IPS-18a (cell line): ENCODE measurements at regions not wholly inside any gene's neighbourhood (a gene's known extent, or its start where the extent isn't known, plus 50 kb on each side); places are given as distances from the start of the nearest gene placed in this dataset.

Source experiments
- H3K27ac ChIP-seq: one replicate; pipeline ENCODE4 v1.5.1; 2013; ENCODE audit warnings: low read length
- H3K27me3 ChIP-seq: one replicate; pipeline ENCODE4 v1.6.1; 2013; ENCODE audit warnings: mild to moderate bottlenecking, low read length; ENCODE audit not compliant: control insufficient read depth, insufficient read depth
- H3K36me3 ChIP-seq: one replicate; pipeline ENCODE4 v1.6.1; 2013; ENCODE audit warnings: low read depth, low read length; ENCODE audit not compliant: control insufficient read depth
- H3K4me1 ChIP-seq: one replicate; pipeline ENCODE4 v1.6.1; 2013; ENCODE audit warnings: low read depth, low read length; ENCODE audit not compliant: control insufficient read depth
- H3K4me3 ChIP-seq: one replicate; pipeline ENCODE4 v1.5.1; 2013; ENCODE audit warnings: low read length
- H3K9ac ChIP-seq: one replicate; pipeline ENCODE4 v1.6.1; 2013; ENCODE audit warnings: mild to moderate bottlenecking, low read length, moderate library complexity
- H3K9me3 ChIP-seq: one replicate; pipeline ENCODE4 v1.6.1; 2013; ENCODE audit warnings: low read depth, low read length; ENCODE audit not compliant: control insufficient read depth

GRCh38 chr7:13072014-13072413 is 384.6 kb downstream of the ARL4A start:
- H3K36me3 ChIP-seq, result no peaks in the 10 kb centered on the region
- H3K4me1 ChIP-seq, result no peaks in the 10 kb centered on the region
- H3K4me3 ChIP-seq, result no peak overlapping the region
- H3K27ac ChIP-seq, result no peak overlapping the region
- no peaks in the 10 kb centered on the region for H3K9me3 ChIP-seq
- H3K27me3 ChIP-seq, result no peaks in the 10 kb centered on the region
- no peak overlapping the region for H3K9ac ChIP-seq

DNA sequence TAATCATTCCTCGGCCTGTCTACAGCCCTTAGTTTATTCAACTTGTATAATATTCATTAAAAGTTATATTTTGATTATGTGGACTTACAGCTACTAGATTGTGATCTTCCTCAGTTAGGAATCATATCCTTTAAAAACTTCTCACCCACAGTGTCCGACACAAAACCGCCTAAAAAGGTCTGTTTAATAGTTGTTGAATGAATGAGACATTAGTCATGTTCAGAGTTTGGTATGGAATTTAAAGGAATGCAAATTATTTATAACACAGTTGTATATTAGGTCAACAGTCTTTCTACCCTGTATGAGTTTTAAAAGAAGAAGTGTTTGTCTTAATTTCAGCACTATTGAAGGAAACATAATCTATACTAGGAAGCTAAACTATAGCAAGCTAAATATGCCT is 390.0 kb downstream of the ARL4A start:
- Histone ChIP-seq H3K9me3 (no peaks in the 10 kb centered on the region), H3K36me3 (no peaks in the 10 kb centered on the region), H3K27me3 (no peaks in the 10 kb centered on the region), H3K9ac (no peak overlapping the region), H3K4me1 (no peaks in the 10 kb centered on the region), H3K4me3 (no peak overlapping the region), H3K27ac (no peak overlapping the region)

- Histone ChIP-seq H3K9ac (no peak overlapping the region), H3K4me1 (no peaks in the 10 kb centered on the region)
These were observed 390.7 kb downstream of the ARL4A start for GRCh38 chr7:13078105-13078504.

DNA sequence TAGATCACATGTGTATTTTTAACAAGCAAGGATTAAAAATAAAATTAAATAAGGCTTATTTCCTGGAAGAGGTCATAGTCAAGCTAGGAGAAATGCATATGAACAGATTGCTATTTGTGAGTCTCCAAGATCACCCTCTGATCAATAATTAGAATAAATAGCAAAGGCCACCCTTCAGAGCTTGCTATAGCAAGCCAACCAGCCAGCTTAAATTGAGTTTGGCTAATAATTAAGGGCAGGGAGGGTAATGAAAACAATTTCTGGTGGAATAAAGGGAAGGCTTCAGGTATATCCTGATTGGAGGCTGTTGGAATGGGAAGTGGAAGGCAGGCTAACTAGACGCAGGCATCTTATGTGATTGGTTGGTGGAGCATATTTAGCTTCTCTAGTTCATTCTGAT is 403.5 kb downstream of the ARL4A start:
- H3K27me3 ChIP-seq, result no peaks in the 10 kb centered on the region
- H3K9me3 ChIP-seq, result no peaks in the 10 kb centered on the region
- no peak overlapping the region for H3K4me3 ChIP-seq
- H3K36me3 ChIP-seq, result no peaks in the 10 kb centered on the region
- H3K4me1 ChIP-seq, result no peaks in the 10 kb centered on the region
- no peak overlapping the region for H3K9ac ChIP-seq
- no peak overlapping the region for H3K27ac ChIP-seq

More at GRCh38 chr7:13078105-13078504, 390.7 kb downstream of the ARL4A start:
- Histone ChIP-seq H3K27me3 (no peaks in the 10 kb centered on the region), H3K27ac (no peak overlapping the region), H3K9me3 (no peaks in the 10 kb centered on the region), H3K4me3 (no peak overlapping the region), H3K36me3 (no peaks in the 10 kb centered on the region)

- no peak overlapping the region for H3K27ac ChIP-seq
- H3K4me3 ChIP-seq, result no peak overlapping the region
- H3K36me3 ChIP-seq, result no peaks in the 10 kb centered on the region
- no peak overlapping the region for H3K9ac ChIP-seq
- no peaks in the 10 kb centered on the region for H3K9me3 ChIP-seq
- no peaks in the 10 kb centered on the region for H3K4me1 ChIP-seq
- H3K27me3 ChIP-seq, result no peaks in the 10 kb centered on the region
These were observed 404.7 kb downstream of the ARL4A start for GRCh38 chr7:13091974-13092707.

- H3K9me3 ChIP-seq, result no peaks in the 10 kb centered on the region
- no peaks in the 10 kb centered on the region for H3K4me1 ChIP-seq
- H3K27me3 ChIP-seq, result no peaks in the 10 kb centered on the region
These were observed 405.2 kb downstream of the ARL4A start for GRCh38 chr7:13092708-13093005.

DNA sequence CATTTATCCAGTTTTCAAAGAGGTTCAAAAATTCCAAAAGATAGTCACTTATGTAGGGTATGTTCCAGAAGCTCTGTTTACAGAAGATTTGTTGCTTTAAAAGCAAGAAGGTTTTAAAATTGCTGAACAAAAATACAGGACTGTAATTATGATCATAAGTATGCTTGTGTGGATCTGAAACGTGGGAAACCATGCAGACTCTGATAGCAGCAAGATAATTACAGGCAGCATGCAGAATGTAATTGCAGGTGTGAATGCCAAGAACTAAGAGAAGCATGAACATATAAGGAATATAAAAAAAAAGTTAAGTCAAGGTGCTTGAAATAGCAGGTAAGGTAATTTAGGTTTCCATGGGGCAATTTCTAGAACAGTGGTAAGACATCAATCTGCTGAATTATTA is 405.7 kb downstream of the ARL4A start:
- H3K27me3 ChIP-seq, result no peaks in the 10 kb centered on the region
- no peak overlapping the region for H3K9ac ChIP-seq
- no peaks in the 10 kb centered on the region for H3K36me3 ChIP-seq

More at GRCh38 chr7:13092708-13093005, 405.2 kb downstream of the ARL4A start:
- H3K4me3 ChIP-seq, result no peak overlapping the region
- no peaks in the 10 kb centered on the region for H3K36me3 ChIP-seq
- no peak overlapping the region for H3K27ac ChIP-seq
- H3K9ac ChIP-seq, result no peak overlapping the region

GRCh38 chr7:13097499-13097898 is 410.1 kb downstream of the ARL4A start:
- Histone ChIP-seq H3K9ac (no peak overlapping the region), H3K4me3 (no peak overlapping the region), H3K4me1 (no peaks in the 10 kb centered on the region), H3K27ac (no peak overlapping the region), H3K36me3 (no peaks in the 10 kb centered on the region), H3K27me3 (no peaks in the 10 kb centered on the region), H3K9me3 (no peaks in the 10 kb centered on the region)

More for the DNA sequence above, 405.7 kb downstream of the ARL4A start:
- Histone ChIP-seq H3K27ac (no peak overlapping the region), H3K4me1 (no peaks in the 10 kb centered on the region), H3K9me3 (no peaks in the 10 kb centered on the region), H3K4me3 (no peak overlapping the region)

GRCh38 chr7:13098161-13098560 is 410.7 kb downstream of the ARL4A start:
- no peaks in the 10 kb centered on the region for H3K4me1 ChIP-seq
- H3K9ac ChIP-seq, result no peak overlapping the region
- H3K36me3 ChIP-seq, result no peaks in the 10 kb centered on the region
- H3K27me3 ChIP-seq, result no peaks in the 10 kb centered on the region
- no peak overlapping the region for H3K27ac ChIP-seq
- no peak overlapping the region for H3K4me3 ChIP-seq
- no peaks in the 10 kb centered on the region for H3K9me3 ChIP-seq

GRCh38 chr7:13099154-13099795 is 411.8 kb downstream of the ARL4A start:
- Histone ChIP-seq H3K4me3 (no peak overlapping the region), H3K36me3 (no peaks in the 10 kb centered on the region), H3K9ac (no peak overlapping the region), H3K9me3 (no peaks in the 10 kb centered on the region), H3K4me1 (no peaks in the 10 kb centered on the region), H3K27me3 (no peaks in the 10 kb centered on the region), H3K27ac (no peak overlapping the region)

DNA sequence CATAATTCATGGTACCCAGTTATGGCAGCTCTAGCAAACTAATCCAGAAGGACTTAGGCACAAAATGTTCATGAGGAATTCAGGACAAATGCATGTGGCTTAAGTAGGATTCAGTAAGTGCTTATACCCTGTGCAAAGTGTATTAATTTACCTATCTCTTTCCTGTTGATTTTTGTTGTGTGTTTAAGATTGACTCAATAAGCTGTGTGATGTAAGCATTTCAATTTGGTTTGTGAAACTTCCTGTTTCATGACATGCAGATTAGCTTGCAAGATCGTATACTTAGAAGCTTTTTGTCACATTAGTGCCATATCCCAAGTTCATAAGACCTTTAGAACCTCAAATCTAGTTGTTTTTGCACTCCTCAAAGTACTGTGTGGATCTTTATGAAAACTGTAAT is 416.7 kb downstream of the ARL4A start:
- no peaks in the 10 kb centered on the region for H3K4me1 ChIP-seq
- H3K36me3 ChIP-seq, result no peaks in the 10 kb centered on the region
- H3K27ac ChIP-seq, result no peak overlapping the region
- no peak overlapping the region for H3K9ac ChIP-seq
- H3K27me3 ChIP-seq, result no peaks in the 10 kb centered on the region
- no peak overlapping the region for H3K4me3 ChIP-seq
- H3K9me3 ChIP-seq, result no peaks in the 10 kb centered on the region

- H3K4me3 ChIP-seq, result no peak overlapping the region
- H3K9ac ChIP-seq, result no peak overlapping the region
- no peaks in the 10 kb centered on the region for H3K9me3 ChIP-seq
- H3K27ac ChIP-seq, result no peak overlapping the region
- no peaks in the 10 kb centered on the region for H3K27me3 ChIP-seq
- H3K4me1 ChIP-seq, result no peaks in the 10 kb centered on the region
- no peaks in the 10 kb centered on the region for H3K36me3 ChIP-seq
These were observed 417.8 kb downstream of the ARL4A start for GRCh38 chr7:13105209-13105608.
